ENCODE measurements at regions not wholly inside any gene's neighbourhood (a gene's known extent, or its start where the extent isn't known, plus 50 kb on each side); places are given as distances from the start of the nearest gene placed in this dataset.
"Not testable (repeated sequence)": the region's sequence is repeated elsewhere in the genome, so short reads cannot be mapped to it uniquely, and the experiment has no call there.

DNA sequence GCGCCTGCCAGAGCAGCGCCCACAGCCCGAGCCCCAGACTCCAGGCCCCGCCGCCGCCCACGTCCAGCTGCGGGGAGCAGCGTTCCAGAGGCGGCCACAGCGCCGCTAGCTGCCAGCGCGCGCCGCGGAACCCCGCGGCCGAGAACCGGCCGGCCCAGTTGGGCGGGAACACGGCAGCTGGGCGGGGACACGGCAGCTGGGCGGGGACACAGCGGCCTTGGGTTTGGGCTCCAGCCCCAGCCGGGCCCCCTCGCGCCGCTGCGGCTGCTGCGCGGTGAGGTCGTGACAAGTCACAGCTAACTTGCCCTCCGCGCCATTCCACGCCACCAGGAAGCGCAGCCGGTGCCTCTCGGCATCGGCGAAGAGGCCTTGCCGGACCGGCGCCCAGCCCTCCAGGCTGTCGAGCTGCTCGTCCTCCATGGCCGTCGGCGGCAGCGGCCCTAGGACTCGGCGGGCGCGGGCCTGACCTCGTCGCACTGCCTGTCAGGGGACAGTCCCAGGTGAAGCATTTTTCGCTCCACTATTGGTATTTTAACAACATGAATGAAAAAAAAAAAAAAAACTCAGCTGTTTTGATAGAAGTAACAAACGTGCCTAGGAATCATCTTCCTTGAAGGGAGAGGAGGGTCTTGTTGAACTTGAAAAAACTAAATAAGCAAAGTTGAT, 56.6 kb upstream of the GOLGA8N start:
- not testable (repeated sequence) for H3K4me3 Mint-ChIP-seq, H3K36me3 Mint-ChIP-seq, H3K9me3 Mint-ChIP-seq, H3K27ac Mint-ChIP-seq, H3K4me1 Mint-ChIP-seq
- ATAC-seq (peak; percentile 95), DNase-seq (ENCODE audit: low spot score in 2 of 2) (peak; percentile 29 to 78)

DNA sequence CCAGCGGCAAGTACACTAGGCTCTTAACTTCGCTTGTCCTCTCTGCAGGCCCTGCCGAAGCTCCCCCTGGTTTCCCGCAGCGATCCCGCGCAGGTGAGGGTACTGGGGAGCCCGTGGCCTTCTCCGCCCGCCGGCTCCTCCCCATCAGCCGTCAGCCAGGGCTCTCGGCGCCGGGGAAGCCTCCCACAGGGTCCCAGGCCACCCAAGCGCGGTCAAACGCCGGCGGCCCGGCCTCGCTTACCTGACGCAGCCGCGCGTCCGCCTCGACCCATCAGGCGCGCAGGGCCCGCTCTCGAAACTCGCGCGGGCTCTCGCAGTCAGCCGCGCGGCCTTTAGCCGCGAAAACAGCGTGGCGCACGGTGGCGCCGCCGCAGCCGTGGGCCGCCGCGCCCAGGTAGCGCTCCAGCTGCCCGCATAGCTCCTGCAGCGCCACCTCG, 57.2 kb upstream of the GOLGA8N start:
- not testable (repeated sequence) for ATAC-seq; H3K27ac Mint-ChIP-seq; H3K4me1 Mint-ChIP-seq; H3K4me3 Mint-ChIP-seq; H3K9me3 Mint-ChIP-seq; H3K36me3 Mint-ChIP-seq; DNase-seq (ENCODE audit: low spot score in 2 of 2)

DNA sequence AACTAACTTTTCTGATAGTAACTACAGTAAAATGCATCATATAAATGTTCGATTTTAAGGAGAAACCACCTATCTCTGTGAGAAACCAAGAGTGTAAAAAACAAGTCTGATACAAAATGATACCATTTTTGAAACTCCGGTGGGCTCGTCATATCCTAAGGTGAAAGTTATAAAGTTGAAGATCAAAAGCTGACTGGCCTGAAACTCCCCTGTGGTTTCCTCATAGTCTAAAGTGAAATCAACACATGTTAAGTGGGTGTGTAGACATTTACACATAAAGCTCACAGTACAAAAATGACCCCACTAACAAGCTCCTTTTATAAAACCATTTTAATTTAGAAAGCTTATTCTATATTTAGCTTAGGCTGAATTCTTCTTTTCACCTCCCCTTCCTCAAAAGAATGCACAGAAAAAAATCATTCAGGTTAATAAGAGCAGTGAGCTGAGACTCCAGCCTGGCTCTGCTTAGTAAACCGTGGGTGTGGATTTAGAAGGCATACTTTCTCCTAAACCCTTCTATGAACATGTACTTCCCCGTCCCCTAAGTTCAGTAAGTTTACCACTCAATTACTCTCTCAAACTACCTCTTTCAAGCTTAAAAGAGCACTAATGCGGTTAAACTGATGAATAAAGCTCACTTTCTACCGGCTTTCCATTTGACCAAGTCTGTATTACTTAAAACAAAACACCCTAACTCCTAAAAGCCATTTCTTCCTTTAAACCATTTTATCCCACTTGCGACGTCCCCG, 57.9 kb upstream of the GOLGA8N start:
- not testable (repeated sequence) for H3K9me3 Mint-ChIP-seq; H3K27ac Mint-ChIP-seq; H3K4me3 Mint-ChIP-seq; H3K4me1 Mint-ChIP-seq; H3K36me3 Mint-ChIP-seq; DNase-seq (ENCODE audit: low spot score in 2 of 2)
- peak; percentile 68 for ATAC-seq

DNA sequence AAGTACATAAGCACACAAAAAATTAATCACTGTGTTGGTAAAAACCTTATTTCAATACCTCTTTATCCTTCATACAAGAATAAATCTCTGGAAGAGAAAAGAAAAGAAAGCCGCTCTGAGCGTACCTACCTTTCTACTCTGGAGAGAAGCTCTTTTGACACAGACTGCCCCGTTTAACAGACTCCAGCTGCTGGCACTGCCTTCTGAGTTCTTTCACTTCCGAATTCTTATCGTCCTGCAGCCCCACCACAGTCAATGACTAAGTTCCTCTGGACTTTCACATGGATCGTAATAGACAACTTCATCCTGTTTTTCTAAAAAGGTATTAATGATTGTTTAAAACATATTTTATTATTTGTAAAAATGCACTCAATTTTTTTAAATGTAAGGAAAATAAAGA, 67.5 kb upstream of the GOLGA8O start:
- peaks cover 30% of the 10 kb centered on the region for H3K36me3 Mint-ChIP-seq
- not testable (repeated sequence) for H3K27ac Mint-ChIP-seq; H3K4me1 Mint-ChIP-seq; DNase-seq (ENCODE audit: low spot score in 2 of 2); H3K9me3 Mint-ChIP-seq; H3K4me3 Mint-ChIP-seq; ATAC-seq

DNA sequence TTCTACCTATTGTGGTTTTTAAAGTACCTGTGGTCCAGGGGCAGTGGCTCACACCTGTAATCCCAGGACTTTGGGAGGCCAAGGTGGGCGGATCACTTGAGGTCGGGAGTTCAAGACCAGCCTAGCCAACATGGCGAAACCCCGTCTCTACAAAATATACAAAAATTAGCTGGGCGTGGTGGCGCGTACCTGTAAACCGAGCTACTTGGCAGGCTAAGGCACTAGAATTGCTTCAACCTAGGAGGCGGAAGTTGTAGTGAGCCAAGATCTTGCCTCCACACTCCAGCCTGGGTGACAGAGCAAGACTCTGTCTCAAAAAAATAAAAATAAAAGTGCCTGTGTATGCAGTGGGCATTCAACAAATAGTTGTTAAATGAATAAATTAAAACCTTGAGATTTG, 67.0 kb upstream of the GOLGA8O start:
- DNase-seq (ENCODE audit: low spot score in 2 of 2); H3K27ac Mint-ChIP-seq; ATAC-seq; H3K4me3 Mint-ChIP-seq; H3K4me1 Mint-ChIP-seq; H3K9me3 Mint-ChIP-seq: not testable (repeated sequence)
- H3K36me3 Mint-ChIP-seq: peaks cover 33% of the 10 kb centered on the region

DNA sequence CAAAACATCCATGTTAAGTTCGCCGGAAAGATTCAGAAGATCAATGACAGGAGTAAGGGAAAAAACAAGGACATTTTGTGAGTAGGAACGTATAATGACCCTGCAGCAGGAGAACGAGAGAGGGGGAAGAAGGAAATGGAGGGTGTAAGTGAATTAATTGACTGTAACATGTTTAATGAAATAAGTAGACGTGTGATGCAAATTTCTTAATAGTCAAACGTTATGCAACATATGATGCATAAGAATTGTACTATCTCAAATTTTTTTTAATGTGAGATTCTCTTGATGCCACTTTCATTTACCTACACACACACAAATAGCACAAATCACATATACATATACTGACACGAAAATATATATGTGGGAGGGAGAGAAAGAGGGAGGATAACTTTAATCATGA, 63.5 kb upstream of the GOLGA8O start:
- ATAC-seq; H3K4me1 Mint-ChIP-seq; H3K9me3 Mint-ChIP-seq; H3K4me3 Mint-ChIP-seq; H3K27ac Mint-ChIP-seq; DNase-seq (ENCODE audit: low spot score in 2 of 2): not testable (repeated sequence)
- H3K36me3 Mint-ChIP-seq: peaks cover 33% of the 10 kb centered on the region

DNA sequence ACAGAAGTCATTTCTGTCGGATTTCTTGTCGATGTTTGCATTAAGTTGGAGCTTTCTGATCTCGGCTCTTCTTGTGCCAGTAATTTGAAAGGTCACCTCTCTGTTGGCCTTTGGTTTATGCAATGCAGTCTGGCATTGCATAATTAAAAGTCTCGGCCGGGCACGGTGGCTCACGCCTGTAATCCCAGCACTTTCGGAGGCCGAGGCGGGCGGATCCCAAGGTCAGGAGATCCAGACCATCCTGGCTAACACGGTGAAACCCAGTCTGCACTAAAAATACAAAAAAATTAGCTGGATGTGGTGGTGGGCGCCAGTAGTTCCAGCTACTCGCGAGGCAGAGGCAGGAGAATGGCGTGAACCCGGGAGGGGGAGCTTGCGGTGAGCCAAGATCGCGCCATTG, 62.6 kb upstream of the GOLGA8O start:
- not testable (repeated sequence) for DNase-seq (ENCODE audit: low spot score in 2 of 2); H3K9me3 Mint-ChIP-seq; H3K4me3 Mint-ChIP-seq; H3K4me1 Mint-ChIP-seq; H3K27ac Mint-ChIP-seq; ATAC-seq
- peaks cover 33% of the 10 kb centered on the region for H3K36me3 Mint-ChIP-seq

DNA sequence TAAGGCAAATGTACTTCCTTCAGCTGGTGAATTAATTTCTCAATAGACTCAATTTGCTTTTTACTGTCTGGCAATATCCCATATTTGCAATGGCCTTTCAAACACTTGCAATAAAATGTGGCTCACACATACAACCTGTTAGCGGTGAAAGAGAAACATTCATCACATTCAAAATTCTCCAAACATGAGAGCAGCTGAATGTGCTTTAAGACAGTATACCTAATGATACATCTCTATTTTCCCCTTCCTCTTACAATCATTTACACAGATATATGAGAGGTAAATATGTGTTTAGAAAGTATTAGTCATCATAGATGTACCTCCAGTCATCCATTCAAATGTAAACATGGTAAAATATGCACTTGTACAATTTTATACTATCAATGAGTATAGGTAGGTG, 61.5 kb upstream of the GOLGA8O start:
- not testable (repeated sequence) for DNase-seq (ENCODE audit: low spot score in 2 of 2); H3K4me1 Mint-ChIP-seq; ATAC-seq; H3K4me3 Mint-ChIP-seq; H3K27ac Mint-ChIP-seq; H3K9me3 Mint-ChIP-seq
- peaks cover 33% of the 10 kb centered on the region for H3K36me3 Mint-ChIP-seq

DNA sequence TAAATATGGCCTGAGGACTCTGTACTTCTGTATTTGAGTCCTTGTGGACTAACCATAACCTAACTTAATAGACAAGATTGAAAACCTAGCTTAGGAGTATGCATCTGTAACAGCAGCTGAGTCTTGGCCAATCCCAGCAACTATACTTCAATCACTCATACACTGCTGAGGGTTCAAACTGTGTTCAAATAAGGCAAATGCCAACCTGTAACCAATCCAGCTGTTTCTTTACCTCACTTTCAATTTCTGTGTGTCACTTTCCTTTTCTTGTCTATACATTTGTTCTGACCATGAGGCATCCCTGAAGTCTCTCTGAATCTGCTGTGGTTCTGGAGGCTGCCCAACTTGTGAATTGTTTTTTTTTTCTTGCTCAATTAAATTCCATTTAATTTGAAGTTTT, 57.9 kb upstream of the GOLGA8O start:
- not testable (repeated sequence) for ATAC-seq; DNase-seq (ENCODE audit: low spot score in 2 of 2); H3K9me3 Mint-ChIP-seq; H3K36me3 Mint-ChIP-seq; H3K27ac Mint-ChIP-seq; H3K4me1 Mint-ChIP-seq; H3K4me3 Mint-ChIP-seq

DNA sequence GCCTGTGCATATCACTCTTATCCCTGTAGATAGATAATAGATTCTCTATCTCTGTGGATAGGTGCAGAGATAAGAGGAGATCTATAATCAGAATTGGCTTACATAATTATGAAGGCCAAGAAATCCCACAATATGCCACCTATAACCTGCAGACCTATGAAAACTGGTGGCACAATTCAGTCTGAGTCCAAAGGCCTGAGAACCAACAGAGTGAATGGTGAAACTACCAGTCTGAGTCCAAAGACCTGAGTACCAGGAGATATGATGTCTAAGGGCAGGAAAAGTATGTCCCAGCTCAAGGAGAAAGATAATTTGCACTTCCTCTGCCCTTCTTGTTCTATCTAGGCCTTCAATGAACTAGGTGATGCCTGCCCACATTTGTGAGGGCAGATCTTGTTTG, 54.6 kb upstream of the GOLGA8O start:
- not testable (repeated sequence) for H3K4me3 Mint-ChIP-seq; H3K4me1 Mint-ChIP-seq; DNase-seq (ENCODE audit: low spot score in 2 of 2); H3K36me3 Mint-ChIP-seq; H3K27ac Mint-ChIP-seq; ATAC-seq; H3K9me3 Mint-ChIP-seq

DNA sequence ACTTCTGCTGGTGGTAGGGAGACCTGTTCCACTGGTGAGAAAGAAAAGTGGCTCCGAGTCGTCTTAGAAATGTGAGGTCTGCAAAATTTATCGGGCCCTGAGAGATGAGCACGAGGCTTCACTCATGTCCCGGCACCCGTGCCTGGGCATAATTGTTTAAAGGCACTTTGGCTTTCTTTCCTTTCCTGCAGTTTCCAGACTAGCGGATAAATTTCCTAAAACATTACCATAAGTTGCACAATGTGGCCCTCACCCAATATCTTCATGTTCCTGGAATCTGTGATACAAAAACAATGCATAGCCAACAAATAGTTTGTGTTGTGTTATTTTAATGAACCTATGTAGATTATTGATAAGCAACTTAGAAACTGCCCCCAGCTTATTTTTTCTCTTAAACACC, 52.6 kb upstream of the GOLGA8O start:
- DNase-seq (ENCODE audit: low spot score in 2 of 2); H3K4me1 Mint-ChIP-seq; H3K4me3 Mint-ChIP-seq; H3K36me3 Mint-ChIP-seq; H3K27ac Mint-ChIP-seq; H3K9me3 Mint-ChIP-seq; ATAC-seq: not testable (repeated sequence)

DNA sequence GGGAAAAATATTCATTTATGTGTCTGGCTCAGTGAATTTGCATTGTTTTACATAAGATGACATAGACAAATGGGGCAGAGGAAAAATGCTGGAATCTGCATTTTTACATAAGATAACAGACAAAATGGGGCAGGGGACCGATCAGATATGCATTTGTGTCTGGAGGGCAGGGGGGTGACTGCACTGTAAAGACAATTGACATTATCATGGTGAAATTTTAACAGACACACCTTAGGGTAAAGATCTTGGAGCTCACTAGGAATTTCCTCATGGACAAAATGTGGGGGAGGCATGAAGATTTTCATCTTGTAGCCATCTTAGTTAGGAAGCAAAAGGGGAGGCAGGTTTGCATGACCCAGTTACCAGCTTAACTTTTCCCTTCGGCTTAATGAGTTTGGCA, 51.4 kb upstream of the GOLGA8O start:
- H3K4me1 Mint-ChIP-seq; H3K27ac Mint-ChIP-seq; DNase-seq (ENCODE audit: low spot score in 2 of 2); H3K9me3 Mint-ChIP-seq; H3K4me3 Mint-ChIP-seq; ATAC-seq; H3K36me3 Mint-ChIP-seq: not testable (repeated sequence)

DNA sequence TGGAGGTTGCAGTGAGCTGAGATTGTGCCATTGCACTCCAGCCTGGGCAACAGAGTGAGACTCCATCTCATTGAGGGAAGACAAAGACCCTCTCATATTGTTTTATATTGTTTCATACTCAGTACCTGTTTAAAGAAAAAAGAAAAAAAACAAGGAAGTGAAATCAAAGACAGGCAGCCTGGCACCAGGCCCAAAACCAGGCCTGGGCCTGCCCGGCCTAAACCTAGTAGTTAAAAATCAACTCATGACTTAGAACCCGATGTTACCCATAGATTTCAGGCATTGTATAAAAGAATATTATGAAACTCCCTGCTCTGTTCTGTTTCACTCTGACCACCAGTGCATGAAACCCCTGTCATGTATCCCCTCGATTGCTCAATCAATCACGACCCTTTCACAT, 50.2 kb upstream of the GOLGA8O start:
- not testable (repeated sequence) for H3K4me1 Mint-ChIP-seq; DNase-seq (ENCODE audit: low spot score in 2 of 2); H3K36me3 Mint-ChIP-seq; H3K9me3 Mint-ChIP-seq; H3K4me3 Mint-ChIP-seq; H3K27ac Mint-ChIP-seq; ATAC-seq
